HL-60 (cell line): ENCODE measurements at regions not wholly inside any gene's neighbourhood (a gene's known extent, or its start where the extent isn't known, plus 50 kb on each side); places are given as distances from the start of the nearest gene placed in this dataset.

Experiments
- DNase-seq, 2 experiments: peaks; one replicate each; pipeline ENCODE4 v3.0.0-alpha.2; 2010 to 2020; ENCODE audit warnings: low read depth in 1 of 2, low spot score in 1 of 2
- H3K27ac ChIP-seq: fragments of 250-450 bp; sonication (Bioruptor Pico); replicated peaks from 2 replicates; pipeline ENCODE4 v1.5.1; 2020; ENCODE audit warnings: mild to moderate bottlenecking, moderate library complexity
- H3K27me3 ChIP-seq: fragments of 250-450 bp; sonication (Bioruptor Pico); 2 replicates; pipeline ENCODE4 v1.5.1; 2021; ENCODE audit warnings: mild to moderate bottlenecking, moderate library complexity; ENCODE audit not compliant: insufficient read depth, poor library complexity, severe bottlenecking
- H3K4me3 ChIP-seq: replicated peaks from 2 replicates; pipeline ENCODE4 v1.5.1; 2011; ENCODE audit warnings: mild to moderate bottlenecking, control low read depth, low read length; ENCODE audit not compliant: insufficient read depth
- GABPA ChIP-seq: IDR thresholded peaks from 2 replicates; pipeline ENCODE4 v1.6.1; 2012; ENCODE audit warnings: low read depth
- POLR2AphosphoS5 ChIP-seq: IDR thresholded peaks from 2 replicates; pipeline ENCODE4 v1.6.1; 2012; ENCODE audit warnings: low read depth
- REST ChIP-seq: IDR thresholded peaks from 2 replicates; pipeline ENCODE4 v1.6.1; 2012; ENCODE audit warnings: low read depth; ENCODE audit not compliant: insufficient replicate concordance
- SPI1 ChIP-seq: IDR thresholded peaks from 2 replicates; pipeline ENCODE4 v1.6.1; 2012; ENCODE audit warnings: low read depth, mild to moderate bottlenecking, borderline replicate concordance
- TF ChIP-seq, protein P1 (sequence below): IDR thresholded peaks from one replicate; pipeline ENCODE4 v1.5.1; 2011; ENCODE audit warnings: low read length, control low read depth, inconsistent platforms; ENCODE audit not compliant: insufficient read depth

GRCh38 chr6:99147206-99147605, 199.5 kb upstream of the FBXL4 start:
- TF ChIP-seq SPI1 = no peak
- no peak for TF ChIP-seq GABPA
- TF ChIP-seq POLR2AphosphoS5 = no peak
- TF ChIP-seq, protein P1, sequence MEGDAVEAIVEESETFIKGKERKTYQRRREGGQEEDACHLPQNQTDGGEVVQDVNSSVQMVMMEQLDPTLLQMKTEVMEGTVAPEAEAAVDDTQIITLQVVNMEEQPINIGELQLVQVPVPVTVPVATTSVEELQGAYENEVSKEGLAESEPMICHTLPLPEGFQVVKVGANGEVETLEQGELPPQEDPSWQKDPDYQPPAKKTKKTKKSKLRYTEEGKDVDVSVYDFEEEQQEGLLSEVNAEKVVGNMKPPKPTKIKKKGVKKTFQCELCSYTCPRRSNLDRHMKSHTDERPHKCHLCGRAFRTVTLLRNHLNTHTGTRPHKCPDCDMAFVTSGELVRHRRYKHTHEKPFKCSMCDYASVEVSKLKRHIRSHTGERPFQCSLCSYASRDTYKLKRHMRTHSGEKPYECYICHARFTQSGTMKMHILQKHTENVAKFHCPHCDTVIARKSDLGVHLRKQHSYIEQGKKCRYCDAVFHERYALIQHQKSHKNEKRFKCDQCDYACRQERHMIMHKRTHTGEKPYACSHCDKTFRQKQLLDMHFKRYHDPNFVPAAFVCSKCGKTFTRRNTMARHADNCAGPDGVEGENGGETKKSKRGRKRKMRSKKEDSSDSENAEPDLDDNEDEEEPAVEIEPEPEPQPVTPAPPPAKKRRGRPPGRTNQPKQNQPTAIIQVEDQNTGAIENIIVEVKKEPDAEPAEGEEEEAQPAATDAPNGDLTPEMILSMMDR = no peak
- no peak for TF ChIP-seq REST
- H3K27me3 ChIP-seq = no peaks in the 10 kb centered on the region
- no peak overlapping the region for H3K27ac ChIP-seq
- H3K4me3 ChIP-seq = no peak overlapping the region
- no peak for DNase-seq

DNA sequence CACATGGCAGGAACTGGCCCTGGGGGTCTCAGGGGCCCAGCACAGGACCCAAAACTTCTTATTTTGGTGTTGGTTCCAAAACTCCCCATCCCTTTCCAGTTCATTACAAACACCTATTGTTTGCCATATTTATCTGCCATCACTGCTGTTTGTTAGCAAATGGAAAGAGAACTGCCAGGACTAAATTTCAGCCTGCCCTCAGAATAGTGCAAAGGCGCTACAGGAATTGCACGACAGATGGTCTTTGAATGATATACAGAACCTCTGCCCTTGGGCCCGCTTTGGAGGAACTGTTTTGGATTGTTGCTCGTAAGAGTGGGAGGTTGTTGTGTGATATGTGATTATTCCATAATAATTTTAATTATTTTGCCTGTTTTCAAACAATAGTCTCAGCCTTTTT, 199.0 kb upstream of the FBXL4 start:
- no peak overlapping the region for H3K4me3 ChIP-seq

DNA sequence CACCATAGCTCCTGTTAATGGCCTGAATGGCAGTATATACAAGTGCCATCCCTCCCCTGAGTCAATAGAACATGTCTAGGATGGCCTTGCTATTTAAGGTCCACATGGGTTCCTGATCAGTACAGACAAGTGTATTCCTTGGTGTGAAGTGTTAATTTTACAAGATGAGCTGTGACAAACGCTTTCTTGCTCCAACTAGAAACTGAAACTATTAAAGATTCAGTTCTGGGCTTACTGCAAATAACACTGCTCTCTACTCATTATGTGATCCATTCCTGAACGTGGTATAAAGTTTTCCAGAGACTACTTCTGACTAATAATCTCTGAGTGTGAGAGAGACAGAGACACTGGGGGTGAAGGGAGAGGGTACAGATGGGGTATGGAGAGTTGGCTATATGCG, 198.0 kb upstream of the FBXL4 start:
- DNase-seq = no peak
- Histone ChIP-seq H3K4me3 (no peak overlapping the region), H3K27ac (no peak overlapping the region), H3K27me3 (no peaks in the 10 kb centered on the region)
- TF ChIP-seq SPI1 = no peak
- TF ChIP-seq REST = no peak
- TF ChIP-seq POLR2AphosphoS5 = no peak
- TF ChIP-seq, protein P1 = no peak
- TF ChIP-seq GABPA = no peak

More for the DNA sequence above, 199.0 kb upstream of the FBXL4 start:
- H3K27ac ChIP-seq = no peak overlapping the region
- no peak for TF ChIP-seq REST
- no peak for TF ChIP-seq POLR2AphosphoS5
- TF ChIP-seq SPI1 = no peak
- no peak for TF ChIP-seq GABPA
- TF ChIP-seq, protein P1 = no peak
- no peak for DNase-seq
- no peaks in the 10 kb centered on the region for H3K27me3 ChIP-seq
